ENCODE measurements at regions not wholly inside any gene's neighbourhood (a gene's known extent, or its start where the extent isn't known, plus 50 kb on each side); places are given as distances from the start of the nearest gene placed in this dataset.

GRCh38 chr11:41795004-41795403, 335.6 kb upstream of the LRRC4C start:
- TF ChIP-seq, protein P1, sequence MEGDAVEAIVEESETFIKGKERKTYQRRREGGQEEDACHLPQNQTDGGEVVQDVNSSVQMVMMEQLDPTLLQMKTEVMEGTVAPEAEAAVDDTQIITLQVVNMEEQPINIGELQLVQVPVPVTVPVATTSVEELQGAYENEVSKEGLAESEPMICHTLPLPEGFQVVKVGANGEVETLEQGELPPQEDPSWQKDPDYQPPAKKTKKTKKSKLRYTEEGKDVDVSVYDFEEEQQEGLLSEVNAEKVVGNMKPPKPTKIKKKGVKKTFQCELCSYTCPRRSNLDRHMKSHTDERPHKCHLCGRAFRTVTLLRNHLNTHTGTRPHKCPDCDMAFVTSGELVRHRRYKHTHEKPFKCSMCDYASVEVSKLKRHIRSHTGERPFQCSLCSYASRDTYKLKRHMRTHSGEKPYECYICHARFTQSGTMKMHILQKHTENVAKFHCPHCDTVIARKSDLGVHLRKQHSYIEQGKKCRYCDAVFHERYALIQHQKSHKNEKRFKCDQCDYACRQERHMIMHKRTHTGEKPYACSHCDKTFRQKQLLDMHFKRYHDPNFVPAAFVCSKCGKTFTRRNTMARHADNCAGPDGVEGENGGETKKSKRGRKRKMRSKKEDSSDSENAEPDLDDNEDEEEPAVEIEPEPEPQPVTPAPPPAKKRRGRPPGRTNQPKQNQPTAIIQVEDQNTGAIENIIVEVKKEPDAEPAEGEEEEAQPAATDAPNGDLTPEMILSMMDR (IDR thresholded peaks at IDR 0.05), result no peak
- no peak for TF ChIP-seq TCF7L2 (IDR thresholded peaks at IDR 0.05; ENCODE audit: low read depth, low read length)
- no peak for TF ChIP-seq REST (IDR thresholded peaks at IDR 0.05; ENCODE audit: insufficient read depth in 1 of 2, low read depth in 2 of 2, low read length in 1 of 2)
- TF ChIP-seq SIN3A (IDR thresholded peaks at IDR 0.05; ENCODE audit: borderline replicate concordance, insufficient read depth, low read depth, low read length), result no peak
- no peak for TF ChIP-seq POLR2AphosphoS5 (IDR thresholded peaks at IDR 0.05; ENCODE audit: low read depth, low read length)

All from Panc1 (cell line).